Stimulated activated CD4-positive, alpha-beta T cell treated with anti-CD3 and anti-CD28 coated beads, Interleukin-12 subunit alpha, Interleukin-12 subunit beta, amount 100 ng/mL, for 24 hours (primary cell): ENCODE measurements at regions not wholly inside any gene's neighbourhood (a gene's known extent, or its start where the extent isn't known, plus 50 kb on each side); places are given as distances from the start of the nearest gene placed in this dataset.
"Not testable (repeated sequence)": the region's sequence is repeated elsewhere in the genome, so short reads cannot be mapped to it uniquely, and the experiment has no call there.

Source experiments
- DNase-seq, 2 experiments: peaks; one replicate each; pipeline ENCODE4 v3.0.0-alpha.2; 2020; ENCODE audit warnings: low read depth in 2 of 2

DNA sequence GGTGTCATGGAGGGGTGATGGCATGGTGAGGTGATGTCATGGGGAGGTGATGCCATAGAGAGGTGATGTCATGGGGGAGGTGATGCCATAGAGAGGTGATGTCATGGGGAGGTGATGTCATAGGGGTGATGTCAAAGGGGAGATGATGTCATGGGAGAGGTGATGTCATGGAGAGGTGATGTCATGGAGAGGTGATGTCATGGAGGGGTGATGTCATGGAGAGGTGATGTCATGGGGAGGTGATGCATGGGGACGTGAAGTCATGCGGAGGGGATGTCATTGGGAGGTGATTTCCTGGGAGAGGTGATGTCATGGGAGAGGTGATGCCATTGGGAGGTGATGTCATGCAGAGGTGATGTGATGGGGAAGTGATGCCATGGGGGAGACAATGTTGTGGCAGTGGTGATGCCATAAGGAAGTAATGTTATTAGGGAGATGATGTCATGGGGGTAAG is 92.1 kb upstream of the C1orf174 start:
- DNase-seq: no peak

DNA sequence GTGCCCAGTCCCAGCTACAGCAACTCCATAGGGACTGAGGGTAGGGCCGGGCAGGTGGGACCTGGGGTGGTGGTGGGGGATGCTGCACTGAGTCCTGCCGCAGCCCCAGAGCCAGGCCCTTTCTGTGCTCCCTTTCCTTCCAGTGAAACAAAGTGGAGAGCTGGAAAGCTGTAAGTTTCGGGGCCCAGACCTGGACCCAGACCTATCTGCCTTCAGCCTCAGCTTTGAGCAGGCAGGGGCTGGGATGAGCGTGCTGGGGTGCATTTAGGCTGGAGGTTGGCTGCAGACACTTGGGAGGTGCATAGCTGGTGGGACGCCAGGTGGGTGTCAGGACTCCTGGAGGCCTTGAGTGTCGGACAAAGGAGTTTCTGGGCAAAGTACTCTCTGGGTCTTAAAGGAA is 92.7 kb upstream of the C1orf174 start:
- no peak for DNase-seq

DNA sequence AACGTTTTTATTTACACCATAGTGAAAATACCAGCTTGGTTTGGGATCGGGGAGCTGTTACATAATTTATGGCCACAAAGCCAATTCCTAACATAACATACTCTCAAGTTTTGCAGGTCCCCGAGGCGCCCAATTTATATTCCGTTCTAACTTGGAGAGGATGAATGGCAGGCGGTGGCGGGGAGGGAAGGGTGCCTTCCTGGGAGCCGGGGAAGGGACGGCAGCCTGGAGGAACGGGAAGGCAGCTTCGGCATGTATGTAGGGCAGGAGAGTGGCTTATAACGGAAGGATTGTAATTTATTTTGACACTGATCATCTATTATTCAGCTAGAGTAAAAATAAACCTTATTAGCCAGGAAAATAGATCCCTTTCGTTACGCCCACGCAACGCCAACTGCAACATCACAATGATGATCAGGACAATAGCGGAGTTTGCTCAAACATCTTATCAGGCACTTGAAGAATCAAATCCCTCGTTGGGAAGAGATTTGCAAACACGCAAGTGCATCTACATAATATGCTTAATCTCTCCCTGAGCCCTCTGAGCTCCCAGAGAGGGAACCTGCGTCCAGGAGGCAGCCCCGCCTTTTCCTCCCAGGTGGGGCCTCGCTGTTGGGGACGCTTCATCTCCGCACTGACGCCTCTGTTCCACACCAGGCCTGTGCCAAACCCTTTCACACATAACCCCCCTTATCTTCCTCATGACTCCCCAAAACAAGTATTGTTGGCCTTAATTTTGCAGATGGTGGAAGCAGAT is 93.7 kb upstream of the C1orf174 start:
- DNase-seq: no peak

DNA sequence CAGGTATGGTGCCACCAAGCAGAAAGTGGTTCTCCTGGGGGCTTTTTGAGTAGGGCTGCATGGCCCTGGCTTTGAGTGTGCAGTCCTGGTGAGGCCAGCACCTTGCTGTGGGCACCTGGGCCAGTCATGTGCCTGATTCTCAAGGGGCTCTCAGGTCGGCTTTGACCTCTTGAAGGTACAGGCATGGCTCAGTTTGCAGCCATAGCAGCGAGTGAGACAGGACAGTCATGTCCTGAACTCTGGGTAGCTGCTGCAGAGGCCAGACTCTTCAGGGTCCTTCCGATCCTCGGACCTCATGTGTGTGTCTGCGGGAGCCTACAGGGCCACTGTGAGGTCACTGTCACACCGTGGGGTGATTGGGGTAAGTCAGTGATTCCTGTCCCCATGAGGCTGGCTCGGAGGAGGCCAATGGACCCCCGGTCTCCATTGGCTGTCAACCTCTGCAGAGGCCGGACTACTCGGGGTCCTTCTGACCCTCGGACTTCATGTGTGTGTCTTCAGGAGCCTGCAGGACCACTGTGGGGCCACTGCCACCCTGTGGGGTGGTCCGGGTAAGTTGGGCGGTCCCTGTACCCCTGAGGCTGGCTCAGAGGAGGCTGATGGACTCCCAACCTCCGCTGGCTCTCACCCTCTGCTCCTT is 95.2 kb upstream of the C1orf174 start:
- no peak for DNase-seq

DNA sequence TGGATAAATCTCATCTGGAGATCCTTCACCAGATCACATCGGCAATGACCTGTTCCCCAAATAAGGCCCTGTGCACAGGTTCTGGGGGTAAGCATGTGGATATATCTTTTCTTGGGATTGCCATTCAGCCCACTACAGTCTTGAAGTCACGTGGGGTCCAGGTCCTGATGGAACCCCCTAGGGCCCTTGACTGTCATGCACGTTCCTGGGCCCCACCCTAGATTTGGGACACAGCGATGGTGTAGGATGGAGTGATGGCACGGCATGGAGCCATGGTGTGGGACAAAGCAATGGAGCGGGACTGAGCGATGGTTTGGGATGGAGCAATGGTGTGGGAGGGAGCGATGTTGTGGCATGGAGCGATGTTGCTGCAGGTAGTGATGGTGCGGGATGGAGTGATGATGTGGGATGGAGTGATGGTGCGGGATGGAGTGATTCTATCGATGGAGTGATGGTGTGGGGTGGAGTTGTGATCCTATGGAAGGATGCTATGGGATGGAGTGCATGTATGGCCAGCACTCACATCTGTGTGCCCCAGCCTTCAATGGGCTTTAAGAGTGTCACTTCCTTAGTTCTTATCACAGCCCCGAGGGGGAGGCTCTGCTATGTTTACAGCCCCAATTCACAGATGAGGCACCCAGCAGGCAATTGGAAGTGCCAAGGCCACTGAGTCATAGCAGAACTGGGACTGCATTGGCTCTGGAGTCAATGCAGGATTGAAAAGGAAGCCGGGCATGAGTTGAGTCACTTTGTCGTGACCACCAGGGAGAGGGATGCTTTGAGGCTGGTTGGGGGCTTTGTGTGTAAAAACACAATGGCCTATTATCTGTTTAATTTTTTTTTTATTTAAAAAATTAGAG is 97.0 kb upstream of the C1orf174 start:
- DNase-seq: no peak

DNA sequence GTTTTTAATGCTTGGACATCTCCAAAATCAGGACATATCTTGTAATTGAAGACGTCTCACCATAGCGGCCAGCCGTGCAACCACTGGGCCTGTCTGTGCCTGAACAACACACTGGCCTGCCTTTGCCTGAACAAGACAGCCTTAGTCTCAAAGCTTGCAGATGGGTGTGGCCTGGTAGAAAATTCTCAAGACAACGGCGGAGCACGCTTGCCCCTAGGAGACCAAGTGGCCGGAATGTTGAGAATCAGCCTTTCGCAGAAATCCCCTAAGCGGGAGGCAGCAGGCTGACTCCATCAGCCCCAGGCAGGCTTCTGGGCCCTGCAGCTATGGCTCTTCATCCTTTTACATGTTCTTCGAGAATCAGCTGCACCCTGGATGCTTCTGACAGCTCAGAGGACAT is 98.0 kb upstream of the C1orf174 start:
- DNase-seq: no peak

DNA sequence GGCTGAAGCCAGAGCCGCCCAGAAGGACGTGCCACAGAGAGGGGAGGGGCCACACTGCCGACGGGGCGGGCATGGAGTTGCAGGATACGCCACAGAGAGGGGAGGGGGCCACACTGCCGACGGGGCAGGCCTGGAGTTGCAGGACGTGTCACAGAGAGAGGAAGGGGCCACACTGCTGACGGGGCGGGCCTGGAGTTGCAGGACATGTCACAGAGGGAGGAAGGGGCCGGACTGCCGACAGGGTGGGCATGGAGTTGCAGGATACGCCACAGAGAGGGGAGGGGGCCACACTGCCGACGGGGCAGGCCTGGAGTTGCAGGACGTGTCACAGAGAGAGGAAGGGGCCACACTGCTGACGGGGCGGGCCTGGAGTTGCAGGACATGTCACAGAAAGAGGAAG is 99.4 kb upstream of the C1orf174 start:
- not testable (repeated sequence) for DNase-seq

DNA sequence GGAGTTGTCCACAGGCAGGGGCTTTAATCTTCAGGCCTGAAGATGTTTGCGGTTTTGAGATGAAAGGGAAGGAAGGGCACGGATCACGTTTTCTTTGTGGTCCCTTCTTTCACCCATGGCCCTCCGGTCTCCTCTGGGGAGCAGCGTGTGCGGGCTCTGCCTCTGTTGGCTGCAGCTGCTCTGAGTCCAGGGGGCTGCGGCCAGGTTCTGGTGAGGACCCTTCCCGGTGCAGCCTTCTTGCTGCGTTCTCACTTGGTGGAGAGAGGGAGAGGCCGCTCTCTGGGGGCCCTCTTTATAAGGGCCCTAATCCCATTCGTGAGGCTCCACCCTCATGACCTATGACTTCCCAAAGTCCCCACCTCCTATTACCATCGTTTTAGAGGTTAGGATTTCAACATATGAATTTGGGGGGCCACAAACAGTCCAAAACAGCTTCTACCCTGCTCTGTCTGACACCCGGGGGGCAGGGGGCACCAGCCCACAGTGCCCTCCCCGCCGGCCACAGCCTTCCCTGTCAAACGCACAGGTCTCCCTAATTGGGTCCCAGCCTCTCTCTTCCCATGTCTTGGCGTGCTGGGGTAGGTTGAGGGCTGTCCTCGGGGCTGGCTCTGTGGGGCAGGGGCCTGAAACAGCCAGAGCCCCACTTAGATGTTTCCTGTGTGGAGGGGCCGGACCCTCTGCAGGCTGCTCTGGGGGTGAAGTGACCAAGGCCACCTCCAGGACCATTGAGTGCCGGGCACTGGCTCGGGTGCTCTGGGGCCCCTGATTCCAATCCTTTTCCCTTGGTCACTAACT is 100.1 kb upstream of the C1orf174 start:
- DNase-seq: no peak

DNA sequence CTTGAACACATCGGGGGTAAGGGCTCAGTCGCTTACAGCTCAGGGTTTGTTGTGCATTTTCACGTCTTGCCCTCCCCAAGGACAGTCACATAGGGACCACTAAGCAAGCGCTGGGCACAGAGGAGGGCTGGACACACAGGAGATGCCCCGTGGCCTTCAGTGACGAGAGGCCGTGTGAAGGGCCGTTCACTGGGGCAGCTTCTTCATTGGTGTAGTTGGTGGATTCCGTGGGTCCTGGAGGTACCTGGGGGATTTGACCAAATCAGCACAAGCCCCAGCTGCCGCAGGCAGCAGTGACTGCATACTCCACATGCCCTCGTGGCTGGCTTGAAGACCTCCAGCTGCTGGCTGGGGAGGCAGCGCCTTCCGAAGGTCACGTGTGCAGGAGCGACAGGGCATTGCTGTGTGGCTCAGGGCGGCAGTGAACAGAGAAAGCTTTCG is 100.8 kb upstream of the C1orf174 start:
- no peak for DNase-seq

DNA sequence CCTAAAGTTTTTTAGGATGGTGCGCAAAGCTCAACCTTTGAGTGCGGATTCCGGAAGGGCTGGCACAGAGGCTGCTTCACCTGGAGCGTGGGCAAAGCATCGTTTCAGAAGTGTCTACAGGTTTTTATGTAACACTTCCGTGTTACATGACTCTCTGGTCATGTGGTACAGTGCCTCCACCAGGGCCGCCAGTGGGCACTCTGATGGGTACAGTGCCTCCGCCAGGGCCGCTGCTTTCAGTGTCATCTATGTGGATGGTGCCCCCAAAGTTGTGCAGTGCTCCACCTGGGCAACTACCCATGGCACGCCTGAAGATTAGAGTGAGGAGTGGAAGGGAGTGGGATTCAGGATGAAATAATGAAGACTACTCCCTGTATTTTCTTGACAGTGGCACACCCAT is 101.4 kb upstream of the C1orf174 start:
- DNase-seq: no peak

DNA sequence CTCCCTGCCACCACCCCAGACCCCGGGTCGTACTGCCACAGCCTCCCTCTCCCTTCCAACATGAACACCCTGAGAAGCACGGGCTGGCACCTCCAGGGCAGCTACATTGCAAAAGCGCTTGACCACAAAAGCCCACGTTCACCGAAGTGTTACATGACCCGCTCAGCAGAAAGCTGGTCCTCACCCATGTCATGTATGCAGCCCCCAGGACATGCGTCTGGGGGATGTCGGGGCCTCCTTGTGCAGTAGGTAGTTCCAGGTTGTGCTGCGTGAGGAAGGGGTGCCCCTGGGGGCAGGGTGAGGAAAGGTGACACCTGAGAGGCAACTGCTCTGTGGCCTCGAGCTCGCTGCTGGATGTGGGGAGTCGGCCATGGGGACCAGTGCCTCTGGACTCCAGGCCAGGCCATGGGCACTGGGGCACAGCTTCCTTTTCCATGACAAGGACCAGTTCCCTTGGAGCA is 102.0 kb upstream of the C1orf174 start:
- DNase-seq: no peak

DNA sequence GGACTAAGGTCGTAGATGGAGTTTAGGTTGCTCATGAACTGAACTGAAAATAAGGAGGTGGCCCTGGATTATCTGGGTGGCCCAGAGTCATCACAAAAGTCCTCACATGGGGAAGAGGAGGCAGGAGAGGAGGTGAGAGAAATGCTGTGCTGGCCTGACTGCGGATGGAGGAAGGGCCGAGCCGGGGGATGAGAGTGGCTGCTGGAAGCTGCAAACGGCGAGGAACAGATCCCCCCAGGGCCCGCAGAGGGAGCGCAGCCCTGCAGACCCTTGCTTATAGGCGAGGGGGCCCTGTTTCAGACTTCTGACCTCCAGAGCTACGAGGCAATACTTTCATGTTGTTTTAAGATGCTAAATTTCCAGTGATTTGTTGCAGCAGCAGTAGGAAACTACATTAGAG is 102.7 kb upstream of the C1orf174 start:
- DNase-seq: no peak

DNA sequence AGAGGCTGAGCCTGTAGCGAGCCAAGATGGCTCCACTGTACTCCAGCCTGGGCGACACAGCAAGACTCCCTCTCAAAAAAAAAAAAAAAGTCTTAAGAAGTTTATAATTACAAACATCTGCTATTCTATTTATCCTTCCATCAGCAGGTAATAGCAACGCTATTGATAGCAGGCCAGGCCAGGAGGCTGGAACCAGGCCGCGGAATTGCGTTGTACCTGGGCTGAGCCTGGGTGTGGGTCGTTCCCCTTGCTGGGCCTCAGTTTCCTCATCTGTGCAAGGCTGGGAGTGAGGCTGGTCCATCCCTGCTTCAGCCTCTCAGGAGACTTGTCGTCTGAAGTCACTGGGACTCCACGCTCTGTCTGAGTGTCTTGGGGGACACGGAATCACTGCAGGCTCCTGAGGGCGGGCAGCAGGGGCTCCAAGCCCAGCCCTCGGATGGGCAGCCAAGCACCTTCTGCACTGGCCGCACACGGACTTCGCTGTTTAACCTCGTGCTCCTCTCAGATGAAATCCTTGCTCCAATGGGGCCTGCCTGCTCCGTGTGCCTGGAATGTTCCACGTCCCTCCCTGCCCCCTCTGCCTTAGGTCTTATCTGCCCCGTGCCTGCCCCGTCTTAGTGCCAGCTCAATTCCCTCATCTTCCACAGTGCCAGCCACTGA is 103.9 kb upstream of the C1orf174 start:
- no peak for DNase-seq

DNA sequence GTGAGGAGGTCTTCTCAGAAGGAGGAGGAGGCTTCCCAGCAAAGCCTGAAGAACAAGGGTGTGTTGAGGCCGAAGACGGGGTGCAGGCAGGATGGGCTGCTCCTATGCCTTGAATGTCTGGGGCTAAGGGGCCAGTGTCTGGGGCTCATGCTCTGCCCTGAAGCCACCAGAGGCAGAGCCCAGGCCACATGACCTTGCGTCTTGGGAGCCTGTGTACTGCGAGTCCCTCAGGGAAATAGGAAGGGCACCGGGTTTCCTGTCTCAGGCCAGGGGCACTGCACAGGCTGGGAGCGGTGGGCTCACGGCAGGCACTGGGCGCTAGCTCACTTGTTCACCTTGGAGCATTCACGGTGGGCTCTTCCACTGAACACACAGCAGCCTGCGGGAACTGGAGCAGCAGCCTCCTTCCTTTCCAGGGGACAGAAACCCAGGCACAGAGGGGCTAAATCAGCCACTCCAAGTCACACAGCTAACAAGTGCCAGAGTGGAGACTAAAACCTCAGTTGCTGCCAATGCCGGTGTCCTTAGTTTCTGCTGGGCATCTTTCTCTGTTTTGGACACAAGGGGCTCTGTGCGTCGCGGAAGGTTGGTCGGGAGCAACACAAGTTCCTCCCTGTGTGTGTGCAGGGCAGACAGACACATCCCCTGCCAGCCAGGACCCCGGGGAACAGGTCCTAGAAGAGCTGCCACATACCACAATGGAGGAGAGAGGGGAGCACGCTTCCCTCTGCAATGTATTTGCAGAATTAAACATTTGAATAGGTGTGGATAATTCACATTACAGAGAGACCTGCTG is 104.8 kb upstream of the C1orf174 start:
- no peak for DNase-seq

DNA sequence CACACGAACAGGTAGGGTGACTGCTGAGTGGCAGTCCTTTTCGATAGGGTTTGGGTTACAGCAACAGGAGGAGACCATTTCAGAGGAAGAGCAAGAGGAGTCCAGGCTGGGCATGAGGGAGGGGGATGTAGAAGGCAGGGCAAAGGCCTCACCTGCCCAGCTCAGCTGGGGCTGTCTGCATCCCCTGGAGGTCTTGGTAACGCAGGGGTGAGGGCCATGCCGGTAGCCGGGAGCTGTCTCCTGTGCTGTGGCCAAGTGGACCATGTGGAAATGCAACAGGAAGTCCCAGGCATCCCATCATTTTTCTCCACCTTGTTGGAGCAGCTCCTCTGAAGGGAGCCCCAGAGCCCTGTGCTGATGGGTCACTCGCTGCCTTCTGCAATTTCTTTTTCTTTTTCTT is 105.4 kb upstream of the C1orf174 start:
- no peak for DNase-seq

DNA sequence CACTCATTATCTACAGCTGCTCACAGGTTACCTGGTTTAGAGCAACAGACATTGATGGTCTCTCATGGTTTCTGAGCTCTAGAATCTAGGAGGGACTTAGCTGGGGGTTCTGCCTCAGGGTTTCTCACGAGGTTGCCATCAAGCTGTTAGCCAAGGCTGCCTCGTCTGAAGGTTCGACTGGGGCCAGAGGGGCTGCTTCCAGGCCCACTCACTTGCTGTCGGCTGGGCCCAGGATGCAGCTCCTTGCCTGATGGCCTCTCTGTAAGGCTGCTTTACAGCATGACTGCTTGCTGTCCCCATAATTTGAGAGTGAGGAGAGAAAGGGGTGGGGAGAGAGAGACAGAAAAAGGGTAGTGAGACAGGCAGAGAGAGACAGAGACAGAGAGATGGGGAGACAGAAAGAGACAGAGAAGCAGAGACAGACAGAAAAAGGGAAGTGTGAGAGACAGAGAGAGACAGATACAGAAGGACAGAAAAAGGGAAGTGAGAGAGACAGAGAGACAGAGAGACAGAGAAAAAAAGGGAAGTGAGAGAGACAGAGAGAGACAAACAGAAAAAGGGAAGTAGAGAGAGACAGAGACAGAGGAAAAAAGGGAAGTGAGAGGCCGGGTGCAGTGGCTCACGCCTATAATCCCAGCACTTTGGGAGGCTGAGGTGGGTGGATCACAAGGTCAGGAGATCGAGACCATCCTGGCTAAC is 106.8 kb upstream of the C1orf174 start:
- DNase-seq: no peak

DNA sequence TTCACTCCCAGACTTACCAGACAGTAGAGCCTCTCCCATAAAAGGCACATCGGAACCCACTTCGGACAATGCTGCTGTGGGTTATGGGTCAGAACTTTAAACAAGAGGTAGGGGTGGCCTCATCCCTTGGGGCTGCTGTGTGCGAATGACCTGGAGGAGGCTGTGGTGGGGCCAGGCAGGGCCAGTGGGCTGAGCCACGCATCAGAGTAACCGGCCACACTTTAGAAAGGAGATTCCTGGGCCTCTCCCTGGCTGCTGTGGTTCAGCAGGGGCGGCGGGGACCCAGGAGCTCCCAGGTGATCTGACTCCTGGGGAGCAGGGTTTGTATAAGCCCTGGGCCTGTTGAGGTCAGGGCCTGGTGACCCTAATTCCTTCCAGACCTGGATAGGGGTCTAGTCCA is 110.2 kb upstream of the C1orf174 start:
- DNase-seq: no peak

DNA sequence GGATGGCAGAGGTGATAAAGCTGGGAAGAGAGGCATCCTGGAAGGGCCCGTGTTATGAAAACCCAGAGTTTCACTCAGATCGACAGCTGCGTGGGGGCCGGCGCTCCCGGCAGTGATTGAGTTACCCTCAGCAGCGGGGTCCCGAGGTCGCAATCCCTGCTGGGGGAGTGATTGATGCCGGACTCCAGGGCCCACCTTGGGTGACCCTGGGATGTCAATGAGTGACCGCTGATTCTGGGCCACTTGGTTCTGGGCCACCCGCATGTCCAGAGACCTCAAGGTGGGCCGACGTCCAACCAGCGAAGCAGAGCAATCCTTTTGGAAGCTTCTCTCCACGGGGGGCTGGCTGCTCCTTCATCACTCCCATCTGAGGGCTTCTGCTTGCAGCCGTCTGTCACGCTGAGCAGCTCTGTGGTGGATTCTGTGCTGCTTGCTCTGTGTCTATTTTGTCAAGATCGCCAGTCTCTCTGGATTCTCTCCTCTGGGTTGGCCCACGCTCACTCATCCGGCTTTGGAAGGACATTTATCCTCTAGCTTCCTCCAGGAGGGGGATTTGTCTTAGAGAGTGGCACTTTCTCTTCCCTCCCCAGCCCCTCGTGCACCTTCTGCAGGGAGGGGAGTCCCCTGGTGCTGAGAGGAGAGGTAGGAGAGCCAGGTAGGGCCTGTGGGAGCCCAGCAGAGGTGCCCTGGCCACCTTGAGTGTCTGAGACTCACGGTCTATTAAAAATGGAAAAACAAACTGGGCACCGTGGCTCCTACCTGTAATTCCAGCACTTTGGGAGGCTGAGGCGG is 110.9 kb upstream of the C1orf174 start:
- no peak for DNase-seq
